ENCODE measurements at regions not wholly inside any gene's neighbourhood (a gene's known extent, or its start where the extent isn't known, plus 50 kb on each side); places are given as distances from the start of the nearest gene placed in this dataset.

GRCh38 chr3:104735691-104736090, 631.0 kb upstream of the ALCAM start:
- intact Hi-C loops (cut with DNase I), result no loop called here
- no peak for TF ChIP-seq CTCF (IDR thresholded peaks at IDR 0.05; ENCODE audit: borderline replicate concordance, extremely low read depth, insufficient read depth)
- FAIRE-seq, result no peak

GRCh38 chr3:104738271-104738670, 628.4 kb upstream of the ALCAM start:
- DNase-seq, result peak in 1 of 5 donors; percentile 6
- Histone ChIP-seq H3K4me3 (ENCODE audit: low read length in 3 of 3) (no peak overlapping the region), H3K9ac (ENCODE audit: low read length in 3 of 3) (no peak overlapping the region), H3K27ac (ENCODE audit: low read depth in 2 of 2, low read length in 2 of 2) (no peak overlapping the region), H3K27me3 (ENCODE audit: control insufficient read depth, insufficient read depth, low read length) (no peaks in the 10 kb centered on the region), H3K36me3 (ENCODE audit: control insufficient read depth in 2 of 3, insufficient read depth in 3 of 3, low read length in 3 of 3) (no peaks in the 10 kb centered on the region), H3K4me1 (ENCODE audit: control insufficient read depth in 2 of 3, insufficient read depth in 2 of 3, low read depth in 1 of 3, low read length in 3 of 3) (no peaks in the 10 kb centered on the region), H3K9me3 (ENCODE audit: control insufficient read depth in 2 of 3, insufficient read depth in 1 of 3, low read length in 3 of 3) (no peaks in the 10 kb centered on the region)
- FAIRE-seq, result no peak
- intact Hi-C loops (cut with DNase I), result no loop called here
- TF ChIP-seq CTCF (IDR thresholded peaks at IDR 0.05; ENCODE audit: borderline replicate concordance, extremely low read depth, insufficient read depth), result no peak

More at GRCh38 chr3:104735691-104736090, 631.0 kb upstream of the ALCAM start:
- Histone ChIP-seq H3K9me3 (ENCODE audit: control insufficient read depth in 2 of 3, insufficient read depth in 1 of 3, low read length in 3 of 3) (no peaks in the 10 kb centered on the region), H3K27ac (ENCODE audit: low read depth in 2 of 2, low read length in 2 of 2) (no peak overlapping the region), H3K9ac (ENCODE audit: low read length in 3 of 3) (no peak overlapping the region), H3K36me3 (ENCODE audit: control insufficient read depth in 2 of 3, insufficient read depth in 3 of 3, low read length in 3 of 3) (no peaks in the 10 kb centered on the region), H3K4me3 (ENCODE audit: low read length in 3 of 3) (no peak overlapping the region), H3K27me3 (ENCODE audit: control insufficient read depth, insufficient read depth, low read length) (no peaks in the 10 kb centered on the region), H3K4me1 (ENCODE audit: control insufficient read depth in 2 of 3, insufficient read depth in 2 of 3, low read depth in 1 of 3, low read length in 3 of 3) (no peaks in the 10 kb centered on the region)
- DNase-seq, result no peak

- FAIRE-seq, result no peak
- H3K9ac ChIP-seq (ENCODE audit: low read length in 3 of 3), result no peak overlapping the region
- no peak for TF ChIP-seq CTCF (IDR thresholded peaks at IDR 0.05; ENCODE audit: borderline replicate concordance, extremely low read depth, insufficient read depth)
- H3K27me3 ChIP-seq (ENCODE audit: control insufficient read depth, insufficient read depth, low read length), result no peaks in the 10 kb centered on the region
- no peak overlapping the region for H3K27ac ChIP-seq (ENCODE audit: low read depth in 2 of 2, low read length in 2 of 2)
- intact Hi-C loops (cut with DNase I), result no loop called here
- H3K9me3 ChIP-seq (ENCODE audit: control insufficient read depth in 2 of 3, insufficient read depth in 1 of 3, low read length in 3 of 3), result no peaks in the 10 kb centered on the region
- no peaks in the 10 kb centered on the region for H3K36me3 ChIP-seq (ENCODE audit: control insufficient read depth in 2 of 3, insufficient read depth in 3 of 3, low read length in 3 of 3)
- no peak overlapping the region for H3K4me3 ChIP-seq (ENCODE audit: low read length in 3 of 3)
- DNase-seq, result no peak
- H3K4me1 ChIP-seq (ENCODE audit: control insufficient read depth in 2 of 3, insufficient read depth in 2 of 3, low read depth in 1 of 3, low read length in 3 of 3), result no peaks in the 10 kb centered on the region
These were observed 625.8 kb upstream of the ALCAM start for GRCh38 chr3:104740874-104741379.

GRCh38 chr3:104742044-104742443, 624.7 kb upstream of the ALCAM start:
- no peak for FAIRE-seq
- no peak overlapping the region for H3K4me3 ChIP-seq (ENCODE audit: low read length in 3 of 3)
- no peak overlapping the region for H3K27ac ChIP-seq (ENCODE audit: low read depth in 2 of 2, low read length in 2 of 2)
- H3K36me3 ChIP-seq (ENCODE audit: control insufficient read depth in 2 of 3, insufficient read depth in 3 of 3, low read length in 3 of 3), result no peaks in the 10 kb centered on the region
- TF ChIP-seq CTCF (IDR thresholded peaks at IDR 0.05; ENCODE audit: borderline replicate concordance, extremely low read depth, insufficient read depth), result no peak
- no peak for DNase-seq
- no peaks in the 10 kb centered on the region for H3K4me1 ChIP-seq (ENCODE audit: control insufficient read depth in 2 of 3, insufficient read depth in 2 of 3, low read depth in 1 of 3, low read length in 3 of 3)
- intact Hi-C loops (cut with DNase I), result no loop called here
- H3K27me3 ChIP-seq (ENCODE audit: control insufficient read depth, insufficient read depth, low read length), result no peaks in the 10 kb centered on the region
- no peak overlapping the region for H3K9ac ChIP-seq (ENCODE audit: low read length in 3 of 3)
- H3K9me3 ChIP-seq (ENCODE audit: control insufficient read depth in 2 of 3, insufficient read depth in 1 of 3, low read length in 3 of 3), result no peaks in the 10 kb centered on the region
